Spinal cord (tissue), 9 donors: ENCODE measurements at regions not wholly inside any gene's neighbourhood (a gene's known extent, or its start where the extent isn't known, plus 50 kb on each side); places are given as distances from the start of the nearest gene placed in this dataset.

Source experiments
- DNase-seq, 6 donors: peaks; one replicate each; pipeline versions ENCODE4 v3.0.0 to v3.0.0-alpha.2; 2013 to 2015; ENCODE audit warnings: low spot score in 6 of 6, low read depth in 4 of 6
- H3K27ac ChIP-seq: one replicate; pipeline ENCODE4 v1.5.1; 2013; ENCODE audit warnings: low read depth, low read length, control low read depth
- H3K27me3 ChIP-seq: one replicate; pipeline ENCODE4 v1.6.1; 2013; ENCODE audit warnings: low read length; ENCODE audit not compliant: control insufficient read depth, insufficient read depth
- H3K36me3 ChIP-seq: one replicate; pipeline ENCODE4 v1.6.1; 2013; ENCODE audit warnings: low read length; ENCODE audit not compliant: control insufficient read depth, insufficient read depth
- H3K4me1 ChIP-seq: one replicate; pipeline ENCODE4 v1.6.1; 2013; ENCODE audit warnings: low read length; ENCODE audit not compliant: control insufficient read depth, insufficient read depth
- H3K4me3 ChIP-seq: one replicate; pipeline ENCODE4 v1.5.1; 2013; ENCODE audit warnings: low read depth, low read length, control low read depth
- H3K9me3 ChIP-seq: one replicate; pipeline ENCODE4 v1.6.1; 2013; ENCODE audit warnings: low read length; ENCODE audit not compliant: control insufficient read depth, insufficient read depth
- whole genome bisulfite sequencing: methylation state at CpG from one replicate; pipeline ENCODE4 v1.1.5; 2013; ENCODE audit warnings: missing lambda C conversion rate; ENCODE audit not compliant: insufficient coverage; 5-methylcytosine and 5-hydroxymethylcytosine counted together
- donor health status: healthy.

GRCh38 chr2:49379406-49379805 lies 225.1 kb upstream of the FSHR start:
- WGBS: no CpG with 5 or more reads among the region's 1 CpG
- H3K36me3 ChIP-seq: no peaks in the 10 kb centered on the region
- H3K27ac ChIP-seq: no peak overlapping the region
- H3K9me3 ChIP-seq: no peaks in the 10 kb centered on the region
- H3K27me3 ChIP-seq: no peaks in the 10 kb centered on the region
- H3K4me3 ChIP-seq: no peak overlapping the region
- H3K4me1 ChIP-seq: no peaks in the 10 kb centered on the region
- peak in 1 of 6 donors; percentile 61 for DNase-seq

GRCh38 chr2:49371128-49371701 lies 216.9 kb upstream of the FSHR start:
- Histone ChIP-seq H3K9me3 (no peaks in the 10 kb centered on the region), H3K27me3 (no peaks in the 10 kb centered on the region), H3K36me3 (no peaks in the 10 kb centered on the region), H3K27ac (no peak overlapping the region), H3K4me3 (no peak overlapping the region), H3K4me1 (no peaks in the 10 kb centered on the region)
- DNase-seq: no peak

GRCh38 chr2:49369650-49370049 lies 215.3 kb upstream of the FSHR start:
- 67% methylated on average over 3 of the region's 6 CpGs for WGBS
- DNase-seq: peak in 1 of 6 donors; percentile 22

GRCh38 chr2:49369101-49369500 lies 214.8 kb upstream of the FSHR start:
- no peak for DNase-seq
- no peaks in the 10 kb centered on the region for H3K36me3 ChIP-seq
- no peaks in the 10 kb centered on the region for H3K27me3 ChIP-seq
- H3K9me3 ChIP-seq: no peaks in the 10 kb centered on the region
- H3K4me3 ChIP-seq: no peak overlapping the region
- no CpG with 5 or more reads among the region's 2 CpGs for WGBS
- H3K4me1 ChIP-seq: no peaks in the 10 kb centered on the region
- no peak overlapping the region for H3K27ac ChIP-seq

More at GRCh38 chr2:49369650-49370049, 215.3 kb upstream of the FSHR start:
- no peak overlapping the region for H3K27ac ChIP-seq
- no peaks in the 10 kb centered on the region for H3K4me1 ChIP-seq
- no peaks in the 10 kb centered on the region for H3K36me3 ChIP-seq
- no peaks in the 10 kb centered on the region for H3K27me3 ChIP-seq
- no peak overlapping the region for H3K4me3 ChIP-seq
- no peaks in the 10 kb centered on the region for H3K9me3 ChIP-seq

GRCh38 chr2:49367003-49367402 lies 212.7 kb upstream of the FSHR start:
- H3K4me1 ChIP-seq: no peaks in the 10 kb centered on the region
- no peak for DNase-seq
- H3K4me3 ChIP-seq: no peak overlapping the region
- no peak overlapping the region for H3K27ac ChIP-seq
- no peaks in the 10 kb centered on the region for H3K36me3 ChIP-seq
- H3K27me3 ChIP-seq: no peaks in the 10 kb centered on the region
- H3K9me3 ChIP-seq: no peaks in the 10 kb centered on the region

- Histone ChIP-seq H3K4me1 (no peaks in the 10 kb centered on the region), H3K4me3 (no peak overlapping the region), H3K27me3 (no peaks in the 10 kb centered on the region), H3K9me3 (no peaks in the 10 kb centered on the region), H3K36me3 (no peaks in the 10 kb centered on the region), H3K27ac (no peak overlapping the region)
- no peak for DNase-seq
- WGBS: no CpG with 5 or more reads among the region's 2 CpGs
Observed at GRCh38 chr2:49360407-49360767, 206.1 kb upstream of the FSHR start.

GRCh38 chr2:49359721-49360406 lies 205.5 kb upstream of the FSHR start:
- Histone ChIP-seq H3K27me3 (no peaks in the 10 kb centered on the region), H3K36me3 (no peaks in the 10 kb centered on the region), H3K27ac (no peak overlapping the region), H3K4me1 (no peaks in the 10 kb centered on the region), H3K4me3 (no peak overlapping the region), H3K9me3 (no peaks in the 10 kb centered on the region)
- WGBS: no CpG with 5 or more reads among the region's 2 CpGs
- peak in 3 of 6 donors; percentile 2 to 83 (median 81) for DNase-seq

GRCh38 chr2:49355611-49356010 lies 201.3 kb upstream of the FSHR start:
- no peak overlapping the region for H3K27ac ChIP-seq
- no peaks in the 10 kb centered on the region for H3K27me3 ChIP-seq
- no peaks in the 10 kb centered on the region for H3K9me3 ChIP-seq
- peak in 3 of 6 donors; percentile 11 to 53 (median 28) for DNase-seq
- H3K36me3 ChIP-seq: no peaks in the 10 kb centered on the region
- no peaks in the 10 kb centered on the region for H3K4me1 ChIP-seq
- no peak overlapping the region for H3K4me3 ChIP-seq

- Histone ChIP-seq H3K36me3 (no peaks in the 10 kb centered on the region), H3K27me3 (no peaks in the 10 kb centered on the region), H3K27ac (no peak overlapping the region), H3K9me3 (no peaks in the 10 kb centered on the region), H3K4me1 (no peaks in the 10 kb centered on the region), H3K4me3 (no peak overlapping the region)
- DNase-seq: peak in 3 of 6 donors; percentile 15 to 64 (median 19)
- WGBS: 8% methylated on average over 2 of the region's 4 CpGs
Observed at GRCh38 chr2:49351560-49351959, 197.2 kb upstream of the FSHR start.

GRCh38 chr2:49343638-49344037 lies 189.3 kb upstream of the FSHR start:
- DNase-seq: no peak
- Histone ChIP-seq H3K4me3 (no peak overlapping the region), H3K27me3 (no peaks in the 10 kb centered on the region), H3K27ac (no peak overlapping the region), H3K9me3 (no peaks in the 10 kb centered on the region), H3K4me1 (no peaks in the 10 kb centered on the region), H3K36me3 (no peaks in the 10 kb centered on the region)
- no CpG with 5 or more reads among the region's 3 CpGs for WGBS
